Adipocyte (in vitro differentiated cells): ENCODE measurements at regions not wholly inside any gene's neighbourhood (a gene's known extent, or its start where the extent isn't known, plus 50 kb on each side); places are given as distances from the start of the nearest gene placed in this dataset.

Experiments
- DNase-seq: peaks from one replicate; pipeline ENCODE4 v3.0.0-alpha.2; 2015; ENCODE audit warnings: low read depth
- H3K27me3 ChIP-seq: replicated peaks from 2 replicates; pipeline ENCODE4 v1.7.0; 2013; ENCODE audit warnings: mild to moderate bottlenecking, low read length, moderate library complexity; ENCODE audit not compliant: control insufficient read depth, insufficient read depth
- H3K36me3 ChIP-seq: 2 replicates; pipeline ENCODE4 v1.7.0; 2013; ENCODE audit warnings: low read length, mild to moderate bottlenecking, moderate library complexity; ENCODE audit not compliant: control insufficient read depth, insufficient read depth, severe bottlenecking
- H3K4me1 ChIP-seq: 2 replicates; pipeline ENCODE4 v1.7.0; 2013; ENCODE audit warnings: mild to moderate bottlenecking, low read length, moderate library complexity; ENCODE audit not compliant: control insufficient read depth, insufficient read depth
- H3K4me3 ChIP-seq: 2 replicates; pipeline ENCODE4 v1.7.0; 2013; ENCODE audit warnings: mild to moderate bottlenecking, low read length, moderate library complexity
- H3K9ac ChIP-seq: 2 replicates; pipeline ENCODE4 v1.7.0; 2013; ENCODE audit warnings: mild to moderate bottlenecking, low read length, moderate library complexity
- H3K9me3 ChIP-seq: 2 replicates; pipeline ENCODE4 v1.7.0; 2013; ENCODE audit warnings: mild to moderate bottlenecking, low read length, moderate library complexity; ENCODE audit not compliant: control insufficient read depth

GRCh38 chr22:40118979-40119378 is 58.7 kb upstream of the TNRC6B start:
- no peak for DNase-seq
- Histone ChIP-seq H3K4me3 (no peak overlapping the region), H3K9ac (no peak overlapping the region), H3K27me3 (no peaks in the 10 kb centered on the region), H3K36me3 (no peaks in the 10 kb centered on the region), H3K4me1 (no peaks in the 10 kb centered on the region), H3K9me3 (no peaks in the 10 kb centered on the region)

- Histone ChIP-seq H3K4me3 (no peak overlapping the region), H3K36me3 (no peaks in the 10 kb centered on the region), H3K9me3 (no peaks in the 10 kb centered on the region), H3K9ac (no peak overlapping the region), H3K4me1 (no peaks in the 10 kb centered on the region), H3K27me3 (no peaks in the 10 kb centered on the region)
- DNase-seq = no peak
Measured at GRCh38 chr22:40120848-40121247, 56.9 kb upstream of the TNRC6B start.

- H3K4me1 ChIP-seq = no peaks in the 10 kb centered on the region
- H3K9ac ChIP-seq = no peak overlapping the region
- H3K4me3 ChIP-seq = no peak overlapping the region
- H3K36me3 ChIP-seq = no peaks in the 10 kb centered on the region
- no peaks in the 10 kb centered on the region for H3K9me3 ChIP-seq
- DNase-seq = no peak
- no peaks in the 10 kb centered on the region for H3K27me3 ChIP-seq
Measured at GRCh38 chr22:40121461-40121860, 56.3 kb upstream of the TNRC6B start.

GRCh38 chr22:40122792-40123191 is 54.9 kb upstream of the TNRC6B start:
- Histone ChIP-seq H3K9me3 (no peaks in the 10 kb centered on the region), H3K4me1 (no peaks in the 10 kb centered on the region), H3K36me3 (no peaks in the 10 kb centered on the region)

GRCh38 chr22:40123387-40123786 is 54.3 kb upstream of the TNRC6B start:
- no peak for DNase-seq
- H3K4me3 ChIP-seq = no peak overlapping the region
- H3K27me3 ChIP-seq = no peaks in the 10 kb centered on the region
- no peaks in the 10 kb centered on the region for H3K36me3 ChIP-seq
- H3K4me1 ChIP-seq = no peaks in the 10 kb centered on the region
- H3K9me3 ChIP-seq = no peaks in the 10 kb centered on the region
- H3K9ac ChIP-seq = no peak overlapping the region

More at GRCh38 chr22:40122792-40123191, 54.9 kb upstream of the TNRC6B start:
- Histone ChIP-seq H3K9ac (no peak overlapping the region), H3K27me3 (no peaks in the 10 kb centered on the region), H3K4me3 (no peak overlapping the region)
- no peak for DNase-seq
